Endothelial cell (in vitro differentiated cells): ENCODE measurements at regions not wholly inside any gene's neighbourhood (a gene's known extent, or its start where the extent isn't known, plus 50 kb on each side); places are given as distances from the start of the nearest gene placed in this dataset.

Experiments
- DNase-seq: peaks from one replicate; pipeline ENCODE4 v3.0.0; 2021; ENCODE audit warnings: low spot score
- H3K27ac Mint-ChIP-seq: one replicate; pipeline ENCODE4 v1.8.0; 2021; ENCODE audit warnings: mixed read lengths, inconsistent platforms; ENCODE audit not compliant: unreplicated experiment
- H3K27me3 Mint-ChIP-seq: one replicate; pipeline ENCODE4 v1.8.0; 2021; ENCODE audit warnings: mild to moderate bottlenecking, moderate library complexity, mixed read lengths, inconsistent platforms; ENCODE audit not compliant: unreplicated experiment
- H3K36me3 Mint-ChIP-seq: one replicate; pipeline ENCODE4 v1.8.0; 2021; ENCODE audit warnings: mild to moderate bottlenecking, low read depth, mixed read lengths, inconsistent platforms; ENCODE audit not compliant: unreplicated experiment
- H3K4me1 Mint-ChIP-seq: one replicate; pipeline ENCODE4 v1.8.0; 2021; ENCODE audit warnings: mild to moderate bottlenecking, mixed read lengths, inconsistent platforms; ENCODE audit not compliant: unreplicated experiment
- H3K4me3 Mint-ChIP-seq: one replicate; pipeline ENCODE4 v1.8.0; 2021; ENCODE audit warnings: mild to moderate bottlenecking, mixed read lengths, inconsistent platforms; ENCODE audit not compliant: unreplicated experiment
- H3K9me3 Mint-ChIP-seq: one replicate; pipeline ENCODE4 v1.8.0; 2021; ENCODE audit warnings: mixed read lengths, inconsistent platforms; ENCODE audit not compliant: unreplicated experiment
- TF ChIP-seq, protein P1 (sequence below): fragments of 200-600 bp; sonication (generic); IDR thresholded peaks from one replicate; pipeline ENCODE4 v1.5.0; 2021; ENCODE audit warnings: antibody characterized with exemption; ENCODE audit not compliant: unreplicated experiment

DNA sequence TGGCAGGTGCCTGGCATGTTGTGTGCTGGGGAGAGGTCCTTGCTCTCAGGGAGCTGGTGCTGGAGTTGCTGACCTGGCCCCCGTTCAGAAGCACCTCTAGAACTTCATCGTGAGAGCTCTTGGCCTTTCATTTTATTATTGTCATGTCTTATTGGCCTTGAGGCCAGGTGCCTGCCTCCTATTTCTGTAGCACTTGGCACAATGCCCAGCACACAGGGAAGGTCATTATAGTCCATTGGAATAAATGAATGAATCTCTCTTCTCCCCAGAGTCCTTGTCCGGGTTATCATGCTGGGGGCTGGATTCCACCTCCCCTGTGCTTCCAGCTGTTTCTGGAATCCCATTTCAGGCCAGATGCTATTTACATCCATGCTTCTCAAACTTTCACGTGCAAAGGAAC is 169.2 kb downstream of the HAPSTR1 start:
- no peak overlapping the region for H3K4me3 Mint-ChIP-seq
- no peak overlapping the region for H3K27ac Mint-ChIP-seq
- peaks cover 3% of the 10 kb centered on the region for H3K27me3 Mint-ChIP-seq
- H3K36me3 Mint-ChIP-seq = no peaks in the 10 kb centered on the region
- TF ChIP-seq, protein P1, sequence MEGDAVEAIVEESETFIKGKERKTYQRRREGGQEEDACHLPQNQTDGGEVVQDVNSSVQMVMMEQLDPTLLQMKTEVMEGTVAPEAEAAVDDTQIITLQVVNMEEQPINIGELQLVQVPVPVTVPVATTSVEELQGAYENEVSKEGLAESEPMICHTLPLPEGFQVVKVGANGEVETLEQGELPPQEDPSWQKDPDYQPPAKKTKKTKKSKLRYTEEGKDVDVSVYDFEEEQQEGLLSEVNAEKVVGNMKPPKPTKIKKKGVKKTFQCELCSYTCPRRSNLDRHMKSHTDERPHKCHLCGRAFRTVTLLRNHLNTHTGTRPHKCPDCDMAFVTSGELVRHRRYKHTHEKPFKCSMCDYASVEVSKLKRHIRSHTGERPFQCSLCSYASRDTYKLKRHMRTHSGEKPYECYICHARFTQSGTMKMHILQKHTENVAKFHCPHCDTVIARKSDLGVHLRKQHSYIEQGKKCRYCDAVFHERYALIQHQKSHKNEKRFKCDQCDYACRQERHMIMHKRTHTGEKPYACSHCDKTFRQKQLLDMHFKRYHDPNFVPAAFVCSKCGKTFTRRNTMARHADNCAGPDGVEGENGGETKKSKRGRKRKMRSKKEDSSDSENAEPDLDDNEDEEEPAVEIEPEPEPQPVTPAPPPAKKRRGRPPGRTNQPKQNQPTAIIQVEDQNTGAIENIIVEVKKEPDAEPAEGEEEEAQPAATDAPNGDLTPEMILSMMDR = no peak
- H3K9me3 Mint-ChIP-seq = no peaks in the 10 kb centered on the region
- no peak for DNase-seq
- H3K4me1 Mint-ChIP-seq = no peaks in the 10 kb centered on the region

DNA sequence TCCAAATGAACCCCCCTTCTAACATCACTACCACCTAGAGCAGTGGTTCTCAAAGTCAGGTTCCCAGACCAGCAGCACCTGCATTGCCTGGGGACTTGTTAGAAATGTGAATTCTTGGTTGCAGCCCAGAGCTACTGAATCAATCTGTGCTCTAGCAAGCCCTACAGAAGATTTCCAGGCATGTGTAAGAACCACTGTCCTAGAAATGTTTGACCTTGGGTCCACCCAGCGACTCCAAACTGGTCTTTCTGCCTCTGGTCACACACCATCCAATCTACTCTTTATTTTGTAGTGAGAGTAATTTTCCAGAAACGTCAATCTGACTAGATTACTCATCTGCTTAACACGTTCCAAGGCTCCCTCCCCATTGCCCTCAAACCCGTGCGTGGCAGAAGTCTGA is 169.9 kb downstream of the HAPSTR1 start:
- H3K27ac Mint-ChIP-seq = no peak overlapping the region
- no peak for DNase-seq
- peaks cover 3% of the 10 kb centered on the region for H3K27me3 Mint-ChIP-seq
- H3K4me3 Mint-ChIP-seq = no peak overlapping the region
- TF ChIP-seq, protein P1 = no peak
- H3K4me1 Mint-ChIP-seq = no peaks in the 10 kb centered on the region
- no peaks in the 10 kb centered on the region for H3K36me3 Mint-ChIP-seq
- H3K9me3 Mint-ChIP-seq = no peaks in the 10 kb centered on the region

DNA sequence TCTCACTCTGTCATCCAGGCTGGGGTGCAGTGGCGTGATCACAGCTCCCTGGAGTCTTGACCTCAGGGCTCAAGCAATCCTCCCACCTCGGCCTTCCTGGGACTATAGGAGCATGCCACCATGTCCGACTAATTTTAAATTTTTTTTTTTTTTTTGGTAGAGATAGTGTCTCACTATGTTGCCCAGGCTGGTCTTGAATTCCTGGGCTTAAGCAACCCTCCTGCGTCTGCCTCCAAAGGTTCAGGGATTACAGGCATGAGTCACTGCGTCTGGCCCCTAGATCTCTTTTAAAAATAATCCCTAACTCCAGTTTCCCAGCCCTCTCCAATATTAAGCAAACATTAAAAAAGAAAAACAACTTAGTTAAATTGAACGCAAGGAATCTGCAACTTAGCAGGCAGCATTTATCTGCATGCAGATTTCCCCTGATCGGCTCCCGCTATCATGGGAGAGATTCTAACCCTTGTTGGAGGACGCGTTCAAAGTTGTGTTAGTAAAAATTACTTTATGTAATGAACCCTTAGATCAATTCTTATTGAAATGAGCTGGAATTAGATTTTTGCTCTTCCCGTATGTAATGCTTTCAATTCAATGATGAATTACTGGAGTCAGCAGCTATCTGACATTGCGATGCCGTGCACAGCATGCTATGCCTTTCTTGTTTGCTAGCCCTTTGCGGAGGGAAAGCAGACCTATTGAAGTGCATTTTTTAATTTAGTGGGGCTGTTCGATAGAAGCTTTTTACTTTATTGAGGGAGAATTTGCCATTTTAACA is 171.7 kb downstream of the HAPSTR1 start:
- Mint-ChIP-seq H3K27ac (no peak overlapping the region), H3K27me3 (peaks cover 3% of the 10 kb centered on the region), H3K4me3 (no peak overlapping the region), H3K9me3 (no peaks in the 10 kb centered on the region), H3K36me3 (no peaks in the 10 kb centered on the region), H3K4me1 (no peaks in the 10 kb centered on the region)
- TF ChIP-seq, protein P1 = no peak
- no peak for DNase-seq

DNA sequence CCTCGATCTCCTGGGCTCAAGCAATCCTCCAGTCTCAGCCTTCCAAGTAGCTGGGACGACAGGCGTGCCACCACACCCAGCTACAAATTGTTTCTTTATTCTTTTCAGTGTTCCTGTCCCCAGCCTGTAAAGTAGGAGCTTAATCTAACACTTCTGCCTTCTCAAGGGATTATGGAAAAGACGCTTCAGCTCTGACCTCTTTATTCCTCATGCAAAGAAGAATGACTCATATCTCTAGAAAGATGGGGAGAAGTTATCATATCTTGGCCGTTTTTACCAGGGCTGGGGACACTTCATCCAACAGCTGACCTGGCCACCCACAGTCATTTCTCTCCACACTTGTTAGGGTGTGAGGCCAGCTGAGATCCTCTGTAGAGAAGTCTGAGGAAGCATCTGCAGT is 172.6 kb downstream of the HAPSTR1 start:
- no peaks in the 10 kb centered on the region for H3K36me3 Mint-ChIP-seq
- no peaks in the 10 kb centered on the region for H3K27me3 Mint-ChIP-seq
- no peak overlapping the region for H3K27ac Mint-ChIP-seq
- H3K4me3 Mint-ChIP-seq = no peak overlapping the region
- TF ChIP-seq, protein P1 = no peak
- no peaks in the 10 kb centered on the region for H3K4me1 Mint-ChIP-seq
- no peaks in the 10 kb centered on the region for H3K9me3 Mint-ChIP-seq
- DNase-seq = no peak

DNA sequence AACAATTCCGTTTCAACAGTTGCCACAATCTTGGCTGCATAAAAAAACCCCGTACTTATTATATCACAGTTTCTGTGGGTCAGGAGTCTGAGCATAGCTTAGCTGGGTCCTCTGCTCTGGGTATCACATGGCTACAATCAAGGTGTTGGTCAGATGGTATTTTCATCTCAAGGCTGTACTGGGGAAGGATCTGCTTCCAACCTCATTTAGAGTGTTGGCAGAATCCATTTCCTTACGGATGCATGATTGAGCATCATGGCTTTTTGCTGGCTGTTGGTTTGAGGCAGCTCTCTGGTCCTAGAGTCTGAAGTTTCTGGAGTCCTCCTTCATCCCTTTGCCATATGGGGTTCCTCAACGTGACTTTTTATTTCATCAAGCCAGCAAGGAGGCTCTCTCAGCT is 177.0 kb downstream of the HAPSTR1 start:
- Mint-ChIP-seq H3K4me3 (no peak overlapping the region), H3K9me3 (no peaks in the 10 kb centered on the region), H3K4me1 (no peaks in the 10 kb centered on the region), H3K27me3 (no peaks in the 10 kb centered on the region), H3K36me3 (no peaks in the 10 kb centered on the region), H3K27ac (no peak overlapping the region)
- TF ChIP-seq, protein P1 = no peak
- no peak for DNase-seq
